Stimulated activated CD8-positive, alpha-beta memory T cell treated with anti-CD3 and anti-CD28 coated beads, Interleukin-12 subunit alpha, Interleukin-12 subunit beta, amount 100 ng/mL, for 4 hours (primary cell): ENCODE measurements at regions not wholly inside any gene's neighbourhood (a gene's known extent, or its start where the extent isn't known, plus 50 kb on each side); places are given as distances from the start of the nearest gene placed in this dataset.

Experiments used
- DNase-seq: peaks from one replicate; pipeline ENCODE4 v3.0.0-alpha.2; 2020; ENCODE audit warnings: low read depth

DNA sequence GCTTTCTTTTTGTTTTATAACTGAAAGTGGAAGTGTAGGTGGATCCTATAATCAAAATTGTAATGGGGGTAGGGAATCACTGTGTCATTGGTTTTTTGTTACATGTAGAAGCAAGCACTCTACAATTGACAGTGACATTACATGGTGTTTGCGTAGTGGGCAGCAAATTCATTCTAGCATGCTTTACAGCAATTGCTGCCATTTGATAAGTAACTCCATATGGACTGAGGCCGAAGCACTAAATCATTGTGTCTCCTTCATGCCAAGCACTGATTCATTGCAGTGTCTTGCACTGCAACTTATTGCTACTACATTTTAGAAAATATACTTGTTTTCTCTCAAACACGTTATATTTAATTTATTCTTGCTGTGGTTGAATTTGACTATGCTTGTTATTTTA lies 933.9 kb downstream of the NSUN3 start:
- DNase-seq: no peak

DNA sequence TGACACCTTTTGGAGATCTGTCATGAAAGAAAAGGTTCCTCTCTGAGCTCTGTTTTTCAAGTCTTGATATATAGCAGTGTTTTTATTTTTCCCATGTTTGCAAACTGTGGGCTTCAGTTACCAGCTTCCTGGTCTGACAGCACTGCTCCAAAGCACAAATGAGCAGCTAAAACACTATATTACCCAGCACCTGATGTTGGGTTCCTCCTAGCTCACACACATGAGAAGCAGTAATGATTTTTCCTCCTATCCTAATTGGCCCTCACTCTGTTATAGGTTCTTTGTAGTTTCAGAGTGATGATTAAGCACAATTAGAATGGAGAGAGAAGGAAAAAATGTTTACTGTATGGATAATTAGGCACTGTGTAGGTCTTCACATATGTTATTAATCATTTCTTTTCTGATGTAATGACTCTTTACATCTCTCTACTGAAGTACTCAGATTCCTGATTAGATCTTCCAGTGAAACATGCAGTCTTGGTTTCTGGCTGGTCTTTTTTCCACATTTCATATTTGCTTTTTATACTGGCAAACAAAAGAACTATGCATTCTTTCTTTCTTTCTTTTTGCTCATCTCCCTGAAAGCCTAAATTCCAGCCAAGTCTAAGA lies 939.7 kb downstream of the NSUN3 start:
- DNase-seq: no peak

- DNase-seq: no peak
These were observed 965.8 kb downstream of the NSUN3 start for GRCh38 chr3:95028688-95029087.

GRCh38 chr3:95029644-95030043 lies 966.8 kb downstream of the NSUN3 start:
- no peak for DNase-seq

DNA sequence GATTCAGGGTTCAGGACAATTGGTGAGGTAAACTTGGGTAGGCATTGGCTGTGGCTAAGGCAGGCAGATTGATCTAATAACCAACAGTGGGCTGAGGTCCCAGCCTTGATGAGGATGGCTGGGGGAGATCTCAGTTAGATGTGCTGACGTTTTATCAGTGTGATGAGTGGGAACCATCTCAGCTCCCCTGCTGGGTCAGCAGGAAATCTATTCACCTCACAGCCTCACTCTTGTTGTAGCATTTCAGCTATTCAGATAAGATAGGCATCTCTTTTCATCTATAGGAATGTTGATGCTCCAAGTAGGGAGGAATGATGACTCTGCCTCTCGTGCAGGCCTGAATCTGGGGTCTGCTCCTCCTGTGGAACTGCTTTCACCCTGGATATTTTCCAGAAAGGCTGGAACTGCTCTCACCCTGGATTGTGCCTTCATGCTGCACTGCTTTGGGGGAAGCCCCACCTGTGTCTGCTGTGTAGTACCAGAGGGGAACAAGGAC lies 973.7 kb downstream of the NSUN3 start:
- DNase-seq: no peak

DNA sequence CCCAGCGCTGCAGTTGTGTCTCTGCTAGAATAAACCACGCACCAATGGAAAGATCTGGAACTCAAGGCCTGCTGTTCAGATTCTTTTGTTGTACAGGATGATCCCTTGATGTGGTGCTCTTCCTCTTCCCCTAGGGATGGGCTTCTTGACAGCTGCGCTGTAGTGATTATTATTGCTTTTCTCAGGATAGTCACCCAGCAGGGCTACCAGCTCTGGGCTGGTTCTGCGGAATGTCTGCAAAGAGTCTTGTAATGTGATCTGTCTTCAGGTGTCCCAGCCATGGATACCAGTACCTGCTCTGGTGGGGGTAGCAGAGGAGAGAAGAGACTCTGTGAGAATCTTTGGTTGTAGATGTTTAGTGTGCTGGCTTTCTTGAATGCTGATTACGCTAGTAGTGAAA lies 974.2 kb downstream of the NSUN3 start:
- DNase-seq: no peak

DNA sequence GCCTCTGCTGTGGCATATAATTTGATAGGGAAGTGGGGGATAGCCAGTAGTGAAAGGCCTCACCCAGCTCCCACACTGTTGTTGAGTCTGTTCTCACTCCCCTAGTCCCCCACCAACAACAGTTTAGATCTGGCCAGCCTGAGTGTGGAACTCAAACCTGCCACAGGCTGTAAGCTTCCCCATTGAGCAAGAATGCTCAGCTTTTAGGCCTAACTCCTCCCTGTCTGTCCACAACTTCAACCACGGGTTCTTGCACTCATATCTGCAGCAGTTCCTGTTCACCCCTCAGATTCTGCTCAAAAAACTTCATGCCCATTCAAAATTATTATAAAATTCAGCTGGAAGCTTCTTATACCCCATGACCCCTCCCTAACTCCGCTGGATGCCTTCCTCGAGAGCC lies 975.1 kb downstream of the NSUN3 start:
- DNase-seq: no peak

DNA sequence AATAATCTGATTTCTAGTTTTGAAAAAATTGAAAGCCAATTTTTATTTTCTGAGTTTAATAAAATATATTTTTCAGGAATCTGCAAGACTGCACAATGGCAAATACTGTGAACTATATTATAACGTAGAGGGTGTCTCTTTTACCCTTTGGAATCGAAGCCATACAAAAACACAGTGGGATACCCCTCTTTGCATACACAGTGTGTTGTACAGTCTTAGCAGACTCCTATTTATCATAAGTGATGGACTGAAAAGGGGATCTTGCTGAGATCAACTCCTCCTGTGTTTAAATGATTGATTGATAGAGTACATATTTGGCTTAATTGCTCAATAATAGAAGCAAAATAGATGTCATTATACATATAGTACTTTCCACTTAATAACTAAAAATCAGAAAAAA lies 981.2 kb downstream of the NSUN3 start:
- no peak for DNase-seq

DNA sequence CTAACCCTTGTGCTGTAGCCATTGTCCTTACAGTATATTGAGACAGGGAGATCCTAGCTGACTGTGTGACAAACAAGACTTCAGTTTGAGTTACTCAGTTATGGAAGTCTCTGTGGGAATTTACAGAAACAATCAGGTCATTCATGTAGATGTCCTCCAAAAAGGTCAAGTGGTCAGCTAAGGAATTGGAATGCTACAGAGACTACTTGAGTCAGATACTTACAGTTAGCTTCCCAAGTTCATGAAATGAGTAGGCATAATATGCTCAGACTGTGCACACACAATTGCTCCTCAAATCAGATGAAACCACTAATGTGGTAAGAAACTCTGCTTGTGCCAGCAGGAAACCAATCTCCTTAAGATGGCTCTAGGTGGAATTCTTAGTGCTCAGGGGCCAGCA lies 985.7 kb downstream of the NSUN3 start:
- no peak for DNase-seq

- no peak for DNase-seq
These were observed 987.0 kb downstream of the NSUN3 start for GRCh38 chr3:95049841-95050240.

DNA sequence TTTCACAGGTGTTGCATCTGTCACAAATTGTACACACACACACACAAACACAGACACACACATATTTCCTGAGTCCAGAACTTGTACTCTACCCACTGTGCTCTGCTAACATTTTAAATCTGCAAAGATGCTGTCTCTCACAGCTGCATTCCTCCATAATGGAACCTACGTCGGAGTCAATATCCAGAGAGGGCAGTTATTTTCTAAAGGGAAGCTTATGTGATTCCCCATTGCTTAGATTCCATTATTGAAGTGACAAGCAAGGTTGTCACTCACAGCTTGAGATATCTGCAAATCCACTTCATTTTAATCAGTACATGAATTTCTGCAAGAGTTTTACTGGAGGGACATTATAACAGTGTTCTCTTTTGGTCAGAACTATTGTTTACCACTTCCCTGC lies 992.4 kb downstream of the NSUN3 start:
- DNase-seq: no peak

GRCh38 chr3:95082191-95082590 lies 1019.3 kb downstream of the NSUN3 start:
- DNase-seq: no peak

DNA sequence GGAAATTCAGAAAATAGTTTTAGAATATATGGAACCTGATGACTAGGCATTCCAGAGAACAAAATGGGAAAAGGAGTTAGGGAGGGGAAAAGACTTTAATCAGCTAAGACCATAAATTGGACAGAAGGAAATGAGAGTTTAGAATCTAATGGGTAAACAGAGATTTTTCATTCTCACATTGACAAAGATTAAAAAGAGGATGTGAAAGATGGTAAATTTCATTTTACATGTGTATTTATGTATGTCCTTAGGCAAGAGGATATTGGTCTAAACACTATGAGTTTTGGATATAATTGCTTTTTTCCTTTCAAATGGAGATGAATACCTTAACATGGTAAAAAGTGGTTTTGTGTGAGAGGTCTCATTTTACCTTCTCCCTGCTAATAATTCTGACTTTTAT lies 1021.9 kb downstream of the NSUN3 start:
- DNase-seq: no peak

DNA sequence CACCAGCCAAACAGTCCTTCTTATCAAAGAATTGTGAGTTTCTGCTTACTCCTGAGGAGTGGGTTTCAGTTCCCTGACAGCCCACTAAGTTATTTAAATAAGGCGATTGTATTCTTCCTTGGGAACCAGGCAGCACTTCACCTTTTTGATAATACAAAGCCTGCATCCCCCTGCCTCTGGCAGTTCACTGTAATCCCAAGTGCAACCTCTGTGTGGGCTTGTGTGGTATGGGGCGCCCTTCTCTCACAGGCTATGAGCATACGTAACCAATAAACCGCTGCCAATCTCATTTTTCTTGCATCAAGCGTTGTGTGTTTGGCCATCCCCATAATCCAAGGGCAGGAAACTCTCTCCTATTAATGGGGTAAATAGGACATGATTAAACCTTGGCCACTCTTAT lies 1025.6 kb downstream of the NSUN3 start:
- DNase-seq: no peak

- no peak for DNase-seq
These were observed 1034.6 kb downstream of the NSUN3 start for GRCh38 chr3:95097493-95097892.

- no peak for DNase-seq
These were observed 1058.1 kb downstream of the NSUN3 start for GRCh38 chr3:95120921-95121320.

DNA sequence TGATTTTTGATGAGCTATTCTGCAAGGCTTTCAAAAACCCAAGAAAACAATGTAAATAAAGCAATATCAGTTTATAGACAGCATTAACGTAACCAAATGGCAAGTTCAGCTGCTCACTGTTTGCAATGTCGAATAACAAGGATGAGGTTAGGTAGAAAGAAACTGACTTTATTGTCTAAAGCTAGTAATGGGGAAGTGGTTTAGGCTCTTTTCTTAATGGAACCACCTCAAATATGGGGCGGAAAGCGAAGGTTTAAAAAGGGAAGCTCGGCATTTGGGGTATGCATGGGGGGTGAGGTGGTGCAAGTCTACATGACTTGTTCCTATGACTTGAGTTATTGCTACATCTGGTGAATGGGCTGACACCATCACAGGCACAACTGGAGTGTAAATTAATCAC lies 1060.2 kb downstream of the NSUN3 start:
- no peak for DNase-seq

DNA sequence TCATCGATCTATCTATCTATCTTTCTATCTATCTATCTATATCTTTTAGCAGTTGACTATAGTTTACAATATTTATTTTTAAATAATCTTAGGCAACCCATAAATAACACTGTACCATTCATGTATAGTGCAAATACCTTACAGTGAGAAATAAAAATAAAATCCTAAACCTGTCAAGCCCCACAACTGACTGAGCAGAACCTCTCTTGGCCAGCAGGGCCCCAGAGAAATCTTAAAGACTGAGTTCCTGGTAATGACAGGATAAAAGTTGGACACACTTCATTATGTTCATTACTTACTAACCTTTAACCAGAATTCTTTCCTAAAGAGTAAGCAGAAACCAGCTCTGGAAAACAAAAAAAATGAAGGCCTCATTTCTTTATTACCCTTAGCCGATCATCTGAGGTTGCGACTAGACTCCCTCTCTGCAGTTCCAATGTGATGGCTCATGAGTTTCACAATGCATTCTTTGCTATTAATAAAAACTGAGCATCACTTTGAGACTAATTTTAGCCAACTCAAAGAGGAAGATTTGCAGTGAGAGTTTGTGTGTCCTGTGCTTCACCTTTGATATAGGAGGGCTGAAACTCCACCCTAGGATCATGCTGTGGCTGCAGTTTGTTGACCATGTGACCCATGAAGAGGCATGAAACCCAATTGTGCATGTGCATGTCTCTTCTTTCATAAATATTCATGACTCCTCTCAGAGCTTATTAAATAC lies 1072.0 kb downstream of the NSUN3 start:
- DNase-seq: no peak

DNA sequence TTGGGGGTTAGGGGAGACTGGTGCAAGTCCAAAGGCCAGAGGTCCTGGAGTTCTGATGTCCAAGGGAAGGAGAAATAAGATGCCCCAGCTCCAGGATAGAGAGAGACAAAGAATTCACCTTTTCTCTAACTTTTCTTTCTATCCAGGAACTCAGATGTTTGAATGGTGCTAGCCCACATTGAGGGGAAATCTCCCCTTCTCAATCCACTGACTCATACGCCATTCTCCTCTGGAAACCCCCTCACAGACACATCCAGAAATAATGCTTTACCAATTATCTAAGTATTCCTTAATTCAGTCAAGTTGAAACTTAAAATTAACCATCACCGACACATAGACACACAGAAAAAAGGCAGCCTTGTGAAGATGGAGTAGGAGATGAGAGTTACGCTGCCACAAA lies 1085.2 kb downstream of the NSUN3 start:
- DNase-seq: no peak

GRCh38 chr3:95151590-95151989 lies 1088.7 kb downstream of the NSUN3 start:
- DNase-seq: no peak

DNA sequence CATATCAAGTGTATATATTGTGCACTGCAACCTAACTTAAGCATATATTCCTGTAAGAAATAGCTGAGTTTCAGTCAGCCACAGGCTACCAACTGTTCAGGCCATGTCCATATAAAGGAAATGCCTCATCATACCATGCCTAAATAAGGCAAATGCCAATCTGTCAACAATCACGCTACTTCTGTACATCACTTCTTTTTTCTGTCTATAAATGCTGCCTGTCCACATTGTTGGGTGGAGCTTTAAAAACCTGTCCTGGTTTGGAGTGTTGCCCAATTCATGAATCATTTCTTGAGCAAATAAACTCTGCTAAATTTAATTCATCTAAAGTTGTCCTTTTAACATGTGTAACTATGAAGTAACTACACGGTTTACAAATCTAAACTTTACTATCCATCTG lies 1091.9 kb downstream of the NSUN3 start:
- no peak for DNase-seq

DNA sequence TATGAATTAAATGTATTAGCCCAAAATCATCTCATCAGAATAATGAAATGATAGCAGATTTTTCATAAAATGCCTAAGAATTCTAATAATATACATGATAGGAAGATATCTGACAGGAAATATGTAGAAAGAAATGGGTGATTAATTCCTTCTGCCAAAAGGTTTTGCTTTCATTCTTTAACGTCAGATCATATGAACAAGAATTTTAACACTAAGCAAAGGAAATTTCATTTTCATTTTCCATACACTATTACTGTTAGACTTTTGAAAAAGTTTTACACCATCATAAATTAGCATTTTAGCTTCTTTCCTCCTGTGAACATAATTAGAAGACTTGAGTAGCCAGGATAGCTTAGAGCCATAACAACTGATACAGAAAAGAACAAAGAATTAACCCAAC lies 1099.9 kb downstream of the NSUN3 start:
- no peak for DNase-seq

GRCh38 chr3:95167748-95168147 lies 1104.9 kb downstream of the NSUN3 start:
- no peak for DNase-seq

DNA sequence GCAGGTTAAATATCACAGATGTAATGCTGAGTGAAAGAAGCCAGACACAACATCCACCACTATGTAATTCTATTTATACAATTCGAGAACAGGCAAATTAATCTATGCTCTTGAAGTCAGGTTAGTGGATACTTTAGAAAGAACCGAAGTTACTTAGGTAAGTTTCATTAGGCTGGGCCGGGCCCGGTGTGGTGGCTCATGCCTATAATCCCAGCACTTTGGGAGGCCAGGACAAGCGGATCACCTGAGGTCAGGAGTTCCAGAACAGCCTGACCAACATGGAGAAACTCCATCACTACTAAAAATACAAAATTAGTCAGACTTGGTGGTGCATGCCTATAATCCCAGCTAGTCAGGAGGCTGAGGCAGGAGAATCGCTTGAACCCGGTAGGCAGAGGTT lies 1105.7 kb downstream of the NSUN3 start:
- DNase-seq: no peak
